ENCODE measurements at regions not wholly inside any gene's neighbourhood (a gene's known extent, or its start where the extent isn't known, plus 50 kb on each side); places are given as distances from the start of the nearest gene placed in this dataset.

- TF ChIP-seq, protein P1, sequence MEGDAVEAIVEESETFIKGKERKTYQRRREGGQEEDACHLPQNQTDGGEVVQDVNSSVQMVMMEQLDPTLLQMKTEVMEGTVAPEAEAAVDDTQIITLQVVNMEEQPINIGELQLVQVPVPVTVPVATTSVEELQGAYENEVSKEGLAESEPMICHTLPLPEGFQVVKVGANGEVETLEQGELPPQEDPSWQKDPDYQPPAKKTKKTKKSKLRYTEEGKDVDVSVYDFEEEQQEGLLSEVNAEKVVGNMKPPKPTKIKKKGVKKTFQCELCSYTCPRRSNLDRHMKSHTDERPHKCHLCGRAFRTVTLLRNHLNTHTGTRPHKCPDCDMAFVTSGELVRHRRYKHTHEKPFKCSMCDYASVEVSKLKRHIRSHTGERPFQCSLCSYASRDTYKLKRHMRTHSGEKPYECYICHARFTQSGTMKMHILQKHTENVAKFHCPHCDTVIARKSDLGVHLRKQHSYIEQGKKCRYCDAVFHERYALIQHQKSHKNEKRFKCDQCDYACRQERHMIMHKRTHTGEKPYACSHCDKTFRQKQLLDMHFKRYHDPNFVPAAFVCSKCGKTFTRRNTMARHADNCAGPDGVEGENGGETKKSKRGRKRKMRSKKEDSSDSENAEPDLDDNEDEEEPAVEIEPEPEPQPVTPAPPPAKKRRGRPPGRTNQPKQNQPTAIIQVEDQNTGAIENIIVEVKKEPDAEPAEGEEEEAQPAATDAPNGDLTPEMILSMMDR (IDR thresholded peaks at IDR 0.05; ENCODE audit: low read depth, low read length, missing control alignments): no peak
- no peak overlapping the region for H3K4me3 ChIP-seq (replicated peaks; ENCODE audit: low read depth, low read length)
- DNase-seq (ENCODE audit: extremely low read depth, low read depth): no peak
These were observed 245.5 kb upstream of the COPS8 start for GRCh38 chr2:236840215-236840614.

DNA sequence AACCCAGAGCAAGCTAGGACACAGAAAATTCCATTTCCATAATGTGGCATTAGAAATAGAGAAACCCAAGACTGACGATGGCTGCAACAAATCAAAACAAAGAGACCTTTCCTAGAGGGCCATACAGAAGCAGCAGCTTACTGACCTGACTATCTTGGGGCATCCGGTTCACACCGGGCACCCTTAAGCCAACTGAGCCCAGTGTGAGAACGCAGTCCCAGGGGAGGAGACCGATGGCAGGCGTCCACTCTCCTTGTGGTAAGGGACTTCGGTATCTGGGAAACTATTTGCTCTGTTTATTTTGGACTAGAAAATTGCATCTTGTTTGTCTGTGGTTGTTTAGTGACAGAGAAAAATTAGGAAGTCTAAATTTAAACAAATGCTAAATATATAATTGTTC lies 244.8 kb upstream of the COPS8 start:
- TF ChIP-seq, protein P1 (IDR thresholded peaks at IDR 0.05; ENCODE audit: low read depth, low read length, missing control alignments): no peak
- no peak overlapping the region for H3K4me3 ChIP-seq (replicated peaks; ENCODE audit: low read depth, low read length)
- no peak for DNase-seq (ENCODE audit: extremely low read depth, low read depth)

DNA sequence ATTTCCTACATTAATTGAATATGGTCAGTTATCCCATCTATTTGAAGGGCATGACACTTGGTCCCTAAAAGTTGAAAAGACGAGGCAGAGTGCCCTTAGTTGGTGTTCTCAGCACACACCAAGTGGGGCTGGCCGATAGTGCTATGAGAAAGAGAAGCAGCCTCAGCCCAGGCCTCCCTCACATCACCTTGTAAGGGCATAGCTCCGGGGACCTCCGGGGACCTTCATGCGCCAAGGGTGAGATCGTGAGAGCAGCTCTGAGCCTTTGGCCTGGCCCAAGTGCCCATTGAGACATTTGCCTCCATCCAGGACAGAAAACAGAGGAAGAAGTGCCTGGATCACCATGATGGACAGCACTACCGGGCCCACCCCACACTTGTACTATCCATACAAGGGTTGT lies 244.3 kb upstream of the COPS8 start:
- TF ChIP-seq, protein P1 (IDR thresholded peaks at IDR 0.05; ENCODE audit: low read depth, low read length, missing control alignments): no peak
- no peak overlapping the region for H3K4me3 ChIP-seq (replicated peaks; ENCODE audit: low read depth, low read length)

GRCh38 chr2:236843161-236843968 lies 242.3 kb upstream of the COPS8 start:
- no peak for DNase-seq (ENCODE audit: extremely low read depth, low read depth)
- TF ChIP-seq, protein P1 (IDR thresholded peaks at IDR 0.05; ENCODE audit: low read depth, low read length, missing control alignments): no peak
- no peak overlapping the region for H3K4me3 ChIP-seq (replicated peaks; ENCODE audit: low read depth, low read length)

More for the DNA sequence above, 244.3 kb upstream of the COPS8 start:
- DNase-seq (ENCODE audit: extremely low read depth, low read depth): no peak

DNA sequence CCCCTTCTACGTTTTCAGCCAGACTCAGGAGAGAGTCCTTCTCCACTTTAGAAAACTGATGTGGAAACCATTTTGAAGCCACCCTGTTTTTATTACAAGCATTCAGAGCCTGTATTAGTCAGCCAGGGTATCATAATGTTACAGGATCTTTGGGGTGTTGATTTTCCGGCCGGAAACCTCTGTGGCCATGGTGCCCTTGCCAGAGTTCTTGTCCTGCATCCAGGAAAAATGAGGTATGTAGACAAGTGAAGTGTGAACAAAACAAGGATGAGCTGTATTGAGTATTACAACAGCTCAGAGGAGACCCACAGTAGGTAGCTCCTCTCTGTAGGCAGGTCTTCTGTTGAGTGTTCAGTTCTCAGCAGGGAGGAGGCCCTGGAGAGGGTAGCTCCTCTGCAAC lies 241.0 kb upstream of the COPS8 start:
- TF ChIP-seq, protein P1 (IDR thresholded peaks at IDR 0.05; ENCODE audit: low read depth, low read length, missing control alignments): no peak
- DNase-seq (ENCODE audit: extremely low read depth, low read depth): no peak
- H3K4me3 ChIP-seq (replicated peaks; ENCODE audit: low read depth, low read length): no peak overlapping the region

DNA sequence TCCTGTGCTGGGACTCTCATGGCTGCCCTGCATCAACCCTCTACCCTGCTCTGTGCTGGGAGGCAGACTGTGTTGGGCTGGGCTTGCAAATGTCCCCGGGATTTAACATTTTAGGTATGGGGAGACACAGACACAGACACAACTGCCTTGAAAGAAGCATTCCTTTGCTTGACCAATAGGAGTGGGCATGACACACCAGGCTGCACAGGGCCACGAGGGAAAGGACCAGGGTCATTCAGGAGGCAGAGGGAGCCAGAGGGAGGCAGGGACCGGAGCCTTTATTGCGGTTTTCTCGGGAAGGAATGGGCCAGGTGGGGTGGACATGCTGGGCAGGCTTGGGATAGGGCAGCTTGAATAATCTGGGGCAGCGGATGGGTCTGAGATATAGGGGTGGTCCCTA lies 238.7 kb upstream of the COPS8 start:
- no peak for DNase-seq (ENCODE audit: extremely low read depth, low read depth)
- no peak overlapping the region for H3K4me3 ChIP-seq (replicated peaks; ENCODE audit: low read depth, low read length)
- TF ChIP-seq, protein P1 (IDR thresholded peaks at IDR 0.05; ENCODE audit: low read depth, low read length, missing control alignments): no peak
